Activated naive CD8-positive, alpha-beta T cell treated with anti-CD3 and anti-CD28 coated beads, Interleukin-2, amount 10 ng/mL, durations not matched to agents 7 days and 5 days (primary cell): ENCODE measurements at regions not wholly inside any gene's neighbourhood (a gene's known extent, or its start where the extent isn't known, plus 50 kb on each side); places are given as distances from the start of the nearest gene placed in this dataset.

Source experiments
- ATAC-seq: fragments of 150-1000 bp; cut with Tn5 transposase; one replicate; pipeline ENCODE4 v1.10.0; 2021; ENCODE audit warnings: low read depth, moderate library complexity
- POLR2A ChIA-PET: fragments of 350-600 bp; sonication (Branson Sonifier 250); formaldehyde crosslinking; loops from one replicate; lab custom pipeline; 2021; ENCODE audit warnings: antibody characterized with exemption; lab: Charles Lee
- DNase-seq: peaks from one replicate; pipeline ENCODE4 v3.0.0; 2021
- H3K27ac Mint-ChIP-seq: one replicate; pipeline ENCODE4 v1.8.0; 2022; ENCODE audit warnings: mild to moderate bottlenecking, mixed read lengths
- H3K27me3 Mint-ChIP-seq: one replicate; pipeline ENCODE4 v1.8.0; 2022; ENCODE audit warnings: mild to moderate bottlenecking, moderate library complexity, mixed read lengths
- H3K36me3 Mint-ChIP-seq: one replicate; pipeline ENCODE4 v1.8.0; 2021; ENCODE audit warnings: mild to moderate bottlenecking, mixed read lengths
- H3K4me1 Mint-ChIP-seq: one replicate; pipeline ENCODE4 v1.8.0; 2021; ENCODE audit warnings: mixed read lengths
- H3K4me3 Mint-ChIP-seq: one replicate; pipeline ENCODE4 v1.8.0; 2022; ENCODE audit warnings: mild to moderate bottlenecking, moderate library complexity, mixed read lengths
- H3K9me3 Mint-ChIP-seq: one replicate; pipeline ENCODE4 v1.8.0; 2021; ENCODE audit warnings: mixed read lengths

DNA sequence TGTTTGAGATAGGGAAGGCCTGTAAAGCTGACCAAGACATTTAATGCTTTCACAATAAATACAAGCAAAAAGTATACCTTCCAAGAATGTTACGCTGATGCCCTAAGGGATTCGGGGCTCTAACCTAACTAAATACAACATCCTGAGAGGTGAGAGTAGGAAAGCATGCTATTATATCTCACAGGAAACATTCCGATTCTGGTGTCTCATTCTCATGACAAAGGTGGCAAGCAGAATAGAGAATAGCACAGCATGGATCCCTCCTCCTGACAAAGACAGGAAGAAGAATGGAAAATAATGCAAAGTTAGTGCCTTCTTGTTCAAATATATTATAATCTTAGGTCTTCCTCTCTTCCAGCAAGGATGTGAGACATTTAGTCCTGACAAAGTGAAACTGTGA lies 504.3 kb downstream of the TFEC start:
- DNase-seq (no peak), ATAC-seq (no peak)
- no peak overlapping the region for H3K27ac Mint-ChIP-seq
- H3K4me1 Mint-ChIP-seq: no peaks in the 10 kb centered on the region
- no peaks in the 10 kb centered on the region for H3K36me3 Mint-ChIP-seq
- H3K27me3 Mint-ChIP-seq: no peaks in the 10 kb centered on the region
- POLR2A ChIA-PET: no interaction called here
- peaks cover 7% of the 10 kb centered on the region for H3K9me3 Mint-ChIP-seq
- H3K4me3 Mint-ChIP-seq: no peak overlapping the region

GRCh38 chr7:115522174-115522573 lies 508.4 kb downstream of the TFEC start:
- DNase-seq: no peak
- POLR2A ChIA-PET: no interaction called here
- Mint-ChIP-seq H3K9me3 (peaks cover 7% of the 10 kb centered on the region), H3K27me3 (no peaks in the 10 kb centered on the region), H3K4me3 (no peak overlapping the region), H3K27ac (no peak overlapping the region), H3K4me1 (no peaks in the 10 kb centered on the region), H3K36me3 (no peaks in the 10 kb centered on the region)
- ATAC-seq: no peak

GRCh38 chr7:115516341-115516740 lies 514.2 kb downstream of the TFEC start:
- POLR2A ChIA-PET: no interaction called here
- Mint-ChIP-seq H3K4me1 (no peaks in the 10 kb centered on the region), H3K27me3 (no peaks in the 10 kb centered on the region), H3K9me3 (no peaks in the 10 kb centered on the region), H3K4me3 (no peak overlapping the region), H3K36me3 (no peaks in the 10 kb centered on the region), H3K27ac (no peak overlapping the region)
- no peak for ATAC-seq
- DNase-seq: no peak

DNA sequence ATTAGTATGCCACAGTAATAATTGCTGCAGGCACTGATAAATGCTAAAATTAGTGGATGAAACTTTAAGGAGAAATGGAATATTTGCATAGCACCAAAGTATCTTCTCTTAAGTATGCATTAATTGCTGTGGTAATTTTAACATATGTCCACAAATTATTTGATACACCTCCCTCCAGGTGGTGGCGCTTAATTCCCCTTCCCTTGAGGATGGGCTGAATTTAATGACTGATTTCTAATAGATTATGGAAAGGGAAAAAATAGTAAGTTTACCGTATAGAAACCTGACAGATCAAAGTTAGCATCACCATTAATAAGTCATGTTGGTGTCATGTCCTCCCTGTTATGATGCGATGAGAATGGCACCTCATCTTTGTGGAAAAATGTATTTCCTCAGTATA lies 519.2 kb downstream of the TFEC start:
- no peaks in the 10 kb centered on the region for H3K4me1 Mint-ChIP-seq
- DNase-seq: no peak
- H3K36me3 Mint-ChIP-seq: no peaks in the 10 kb centered on the region
- no peak overlapping the region for H3K27ac Mint-ChIP-seq
- no peaks in the 10 kb centered on the region for H3K27me3 Mint-ChIP-seq
- no peak overlapping the region for H3K4me3 Mint-ChIP-seq
- no peaks in the 10 kb centered on the region for H3K9me3 Mint-ChIP-seq
- POLR2A ChIA-PET: no interaction called here
- no peak for ATAC-seq

- Mint-ChIP-seq H3K4me1 (no peaks in the 10 kb centered on the region), H3K27ac (no peak overlapping the region), H3K27me3 (no peaks in the 10 kb centered on the region), H3K36me3 (no peaks in the 10 kb centered on the region), H3K9me3 (no peaks in the 10 kb centered on the region), H3K4me3 (no peak overlapping the region)
- DNase-seq (no peak), ATAC-seq (no peak)
- POLR2A ChIA-PET: no interaction called here
These were observed 525.4 kb downstream of the TFEC start for GRCh38 chr7:115505136-115505535.

DNA sequence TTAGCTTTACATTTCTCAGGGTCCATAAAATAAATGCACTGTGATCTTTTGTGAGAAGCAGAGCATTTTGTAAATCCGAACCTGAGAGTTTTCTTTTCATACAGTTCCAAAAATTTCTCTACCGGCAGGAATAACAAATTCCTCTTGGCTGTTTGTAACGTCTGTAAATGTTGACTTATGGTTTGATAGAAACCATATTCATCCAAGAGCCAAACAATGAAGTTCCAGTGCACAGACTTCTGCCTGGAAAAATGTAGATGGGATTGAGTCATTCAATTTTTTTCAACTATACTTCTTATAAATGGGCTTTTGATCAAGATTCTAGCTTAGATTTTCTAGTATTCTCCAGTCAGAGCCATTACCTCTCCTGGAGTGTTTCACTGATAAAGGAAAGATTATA lies 530.6 kb downstream of the TFEC start:
- no peak for ATAC-seq
- Mint-ChIP-seq H3K9me3 (no peaks in the 10 kb centered on the region), H3K27ac (no peak overlapping the region), H3K4me3 (no peak overlapping the region), H3K27me3 (no peaks in the 10 kb centered on the region), H3K36me3 (no peaks in the 10 kb centered on the region), H3K4me1 (no peaks in the 10 kb centered on the region)
- no peak for DNase-seq
- POLR2A ChIA-PET: no interaction called here

DNA sequence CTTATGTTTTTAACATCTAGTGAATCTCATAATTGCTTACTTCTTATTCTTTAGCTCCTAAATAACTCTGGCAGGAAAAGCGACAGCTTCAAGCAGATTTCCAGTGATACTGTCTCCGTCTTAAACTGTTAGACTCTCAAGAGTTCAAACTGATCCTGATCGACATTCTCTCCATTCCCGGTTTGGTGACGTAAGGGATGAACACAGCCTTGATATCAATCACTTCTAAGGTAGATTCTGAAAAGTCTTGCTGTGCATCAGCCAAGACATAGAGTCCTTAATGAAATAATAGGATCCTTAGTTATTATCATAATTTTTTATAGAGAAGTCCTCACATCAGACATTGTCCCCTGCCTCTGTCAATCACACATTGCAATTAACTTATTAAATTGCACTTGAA lies 534.6 kb downstream of the TFEC start:
- POLR2A ChIA-PET: no interaction called here
- ATAC-seq: no peak
- H3K27ac Mint-ChIP-seq: no peak overlapping the region
- no peaks in the 10 kb centered on the region for H3K9me3 Mint-ChIP-seq
- no peak overlapping the region for H3K4me3 Mint-ChIP-seq
- H3K36me3 Mint-ChIP-seq: no peaks in the 10 kb centered on the region
- no peaks in the 10 kb centered on the region for H3K4me1 Mint-ChIP-seq
- DNase-seq: no peak
- H3K27me3 Mint-ChIP-seq: no peaks in the 10 kb centered on the region

GRCh38 chr7:115494529-115495147 lies 535.9 kb downstream of the TFEC start:
- Mint-ChIP-seq H3K27ac (no peak overlapping the region), H3K4me1 (no peaks in the 10 kb centered on the region), H3K9me3 (no peaks in the 10 kb centered on the region), H3K36me3 (no peaks in the 10 kb centered on the region), H3K27me3 (no peaks in the 10 kb centered on the region), H3K4me3 (no peak overlapping the region)
- POLR2A ChIA-PET: no interaction called here
- DNase-seq (no peak), ATAC-seq (no peak)

GRCh38 chr7:115493381-115493780 lies 537.2 kb downstream of the TFEC start:
- H3K27ac Mint-ChIP-seq: no peak overlapping the region
- H3K4me3 Mint-ChIP-seq: no peak overlapping the region
- no peak for ATAC-seq
- no peaks in the 10 kb centered on the region for H3K27me3 Mint-ChIP-seq
- no peaks in the 10 kb centered on the region for H3K4me1 Mint-ChIP-seq
- H3K36me3 Mint-ChIP-seq: no peaks in the 10 kb centered on the region
- H3K9me3 Mint-ChIP-seq: no peaks in the 10 kb centered on the region
- DNase-seq: no peak
- POLR2A ChIA-PET: no interaction called here

GRCh38 chr7:115491744-115492380 lies 538.7 kb downstream of the TFEC start:
- H3K27me3 Mint-ChIP-seq: no peaks in the 10 kb centered on the region
- H3K27ac Mint-ChIP-seq: no peak overlapping the region

DNA sequence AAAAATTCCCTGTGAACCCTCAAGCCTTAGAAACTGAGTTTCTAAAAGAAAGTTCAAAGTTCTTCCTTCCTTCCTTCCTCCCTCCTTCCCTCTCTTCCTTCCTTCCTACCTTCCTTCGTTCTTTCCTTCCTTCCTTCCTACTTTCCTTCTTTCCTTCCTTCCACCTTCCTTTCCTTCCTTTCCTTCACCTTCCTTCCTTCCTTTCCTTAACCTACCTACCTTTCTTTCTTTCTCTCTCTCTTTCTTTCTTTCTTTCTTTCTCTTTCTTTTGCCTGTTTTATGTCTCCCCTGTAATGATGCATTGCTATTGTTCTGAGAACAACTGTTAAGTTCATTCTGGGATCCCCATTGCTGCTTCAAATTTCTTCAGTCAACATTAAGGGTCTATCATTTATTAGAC lies 551.1 kb downstream of the TFEC start:
- H3K9me3 Mint-ChIP-seq: no peaks in the 10 kb centered on the region
- no peak overlapping the region for H3K27ac Mint-ChIP-seq
- H3K36me3 Mint-ChIP-seq: no peaks in the 10 kb centered on the region
- DNase-seq (no peak), ATAC-seq (no peak)
- peaks cover 46% of the 10 kb centered on the region for H3K27me3 Mint-ChIP-seq
- POLR2A ChIA-PET: no interaction called here
- peaks cover 2% of the 10 kb centered on the region for H3K4me1 Mint-ChIP-seq
- H3K4me3 Mint-ChIP-seq: no peak overlapping the region

More at GRCh38 chr7:115491744-115492380, 538.7 kb downstream of the TFEC start:
- DNase-seq: no peak
- Mint-ChIP-seq H3K36me3 (no peaks in the 10 kb centered on the region), H3K4me3 (no peak overlapping the region), H3K4me1 (no peaks in the 10 kb centered on the region), H3K9me3 (no peaks in the 10 kb centered on the region)
- no peak for ATAC-seq
- POLR2A ChIA-PET: no interaction called here

DNA sequence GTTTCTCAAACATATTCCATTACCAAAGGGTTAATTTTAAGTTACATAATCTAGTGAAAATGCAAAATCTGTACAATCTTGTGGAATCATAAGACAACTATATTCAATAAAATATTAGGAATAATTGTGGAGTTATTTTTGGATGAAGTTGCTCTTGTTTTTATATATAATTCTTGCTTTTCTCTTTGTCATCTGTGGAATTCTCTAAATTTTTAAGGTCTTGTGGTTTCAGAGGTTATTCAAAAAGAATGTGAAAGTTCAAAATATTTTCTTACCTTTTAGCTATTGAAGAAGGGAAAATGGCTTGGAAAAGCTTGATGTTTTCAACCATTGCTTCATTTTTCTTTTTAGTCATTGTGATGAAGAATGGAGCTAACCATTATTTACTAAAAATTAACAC lies 552.1 kb downstream of the TFEC start:
- no peak for DNase-seq
- Mint-ChIP-seq H3K4me1 (peaks cover 2% of the 10 kb centered on the region), H3K9me3 (no peaks in the 10 kb centered on the region), H3K4me3 (no peak overlapping the region), H3K27me3 (peaks cover 46% of the 10 kb centered on the region), H3K27ac (no peak overlapping the region), H3K36me3 (no peaks in the 10 kb centered on the region)
- POLR2A ChIA-PET: no interaction called here
- no peak for ATAC-seq

- Mint-ChIP-seq H3K27ac (no peak overlapping the region), H3K4me1 (peaks cover 2% of the 10 kb centered on the region)
These were observed 553.3 kb downstream of the TFEC start for GRCh38 chr7:115477193-115477651.

GRCh38 chr7:115476671-115477181 lies 553.8 kb downstream of the TFEC start:
- no peaks in the 10 kb centered on the region for H3K36me3 Mint-ChIP-seq
- POLR2A ChIA-PET: no interaction called here
- H3K27me3 Mint-ChIP-seq: peaks cover 48% of the 10 kb centered on the region
- peaks cover 2% of the 10 kb centered on the region for H3K4me1 Mint-ChIP-seq
- no peak overlapping the region for H3K27ac Mint-ChIP-seq
- ATAC-seq (no peak), DNase-seq (no peak)
- H3K4me3 Mint-ChIP-seq: peak overlapping the region; percentile 57
- H3K9me3 Mint-ChIP-seq: no peaks in the 10 kb centered on the region

More at GRCh38 chr7:115477193-115477651, 553.3 kb downstream of the TFEC start:
- Mint-ChIP-seq H3K36me3 (no peaks in the 10 kb centered on the region), H3K27me3 (peaks cover 48% of the 10 kb centered on the region), H3K4me3 (peak overlapping the region; percentile 57), H3K9me3 (no peaks in the 10 kb centered on the region)
- peak; percentile 26 for DNase-seq
- ATAC-seq: no peak
- POLR2A ChIA-PET: no interaction called here
